IMR-90 (cell line): ENCODE measurements at regions not wholly inside any gene's neighbourhood (a gene's known extent, or its start where the extent isn't known, plus 50 kb on each side); places are given as distances from the start of the nearest gene placed in this dataset.

Source experiments
- ATAC-seq: fragments of 200-7000 bp; cut with Tn5 transposase; 2 replicates; pipeline ENCODE4 v1.9.1; 2020; ENCODE audit warnings: low read depth, mild to moderate bottlenecking, moderate library complexity
- BruUV-seq: library from RNA; stranded (reverse); fragments of 400-500 nt; replicated peaks from 2 replicates; lab custom pipeline; 2021; lab: Mats Ljungman, UMichigan
- CTCF ChIA-PET: fragments of 300-600 bp; formaldehyde crosslinking; extraction: SDS; loops from one replicate; lab custom pipeline; 2021; ENCODE audit warnings: antibody characterized with exemption; lab: Yijun Ruan, JAX
- POLR2A ChIA-PET: fragments of 300-600 bp; sonication (Branson Sonifier 250); formaldehyde crosslinking; loops from one replicate; lab custom pipeline; 2022; ENCODE audit warnings: antibody characterized with exemption; ENCODE audit not compliant: unreplicated experiment; lab: Charles Lee
- DNase-seq: peaks from one replicate; pipeline ENCODE4 v3.0.0; 2013
- H2AFZ ChIP-seq: replicated peaks from 2 replicates; pipeline ENCODE3; 2013; ENCODE audit warnings: low read length, mild to moderate bottlenecking; ENCODE audit not compliant: poor library complexity
- H2AK5ac ChIP-seq: 2 replicates; pipeline ENCODE4 v1.6.1; 2013; ENCODE audit warnings: low read depth, low read length, inconsistent platforms
- H2AK9ac ChIP-seq: replicated peaks from 2 replicates; pipeline ENCODE3; 2013; ENCODE audit warnings: mild to moderate bottlenecking, low read depth, low read length, moderate library complexity; ENCODE audit not compliant: poor library complexity
- H2BK120ac ChIP-seq: 2 replicates; pipeline ENCODE4 v1.6.1; 2013; ENCODE audit warnings: low read depth, low read length, inconsistent platforms
- H2BK15ac ChIP-seq: 3 replicates; pipeline ENCODE4 v1.6.1; 2013; ENCODE audit warnings: low read depth, low read length, inconsistent platforms
- H2BK20ac ChIP-seq: 2 replicates; pipeline ENCODE4 v1.6.1; 2013; ENCODE audit warnings: low read depth, mild to moderate bottlenecking, inconsistent platforms, low read length, moderate library complexity
- H2BK5ac ChIP-seq: 2 replicates; pipeline ENCODE4 v1.6.1; 2013; ENCODE audit warnings: mild to moderate bottlenecking, low read depth, low read length, inconsistent platforms; ENCODE audit not compliant: poor library complexity, severe bottlenecking
- H3K14ac ChIP-seq: replicated peaks from 2 replicates; pipeline ENCODE4 v1.6.1; 2013; ENCODE audit warnings: low read depth, low read length, inconsistent platforms
- H3K18ac ChIP-seq: 2 replicates; pipeline ENCODE4 v1.6.1; 2013; ENCODE audit warnings: low read depth, low read length, control low read depth
- H3K23ac ChIP-seq: 2 replicates; pipeline ENCODE4 v1.6.1; 2013; ENCODE audit warnings: low read depth, low read length, inconsistent platforms
- H3K27ac ChIP-seq: 2 replicates; pipeline ENCODE4 v1.5.1; 2013; ENCODE audit warnings: mild to moderate bottlenecking, control low read depth, low read length; ENCODE audit not compliant: insufficient read depth
- H3K27me3 ChIP-seq: 2 replicates; pipeline ENCODE4 v1.6.1; 2013; ENCODE audit warnings: low read length; ENCODE audit not compliant: control insufficient read depth, insufficient read depth
- H3K36me3 ChIP-seq: 2 replicates; pipeline ENCODE4 v1.6.1; 2013; ENCODE audit warnings: low read length, mixed read lengths; ENCODE audit not compliant: control insufficient read depth, insufficient read depth
- H3K4ac ChIP-seq: 2 replicates; pipeline ENCODE4 v1.6.1; 2013; ENCODE audit warnings: low read depth, low read length, inconsistent platforms
- H3K4me1 ChIP-seq: 2 replicates; pipeline ENCODE4 v1.6.1; 2013; ENCODE audit warnings: low read length, mixed read lengths; ENCODE audit not compliant: control insufficient read depth, insufficient read depth
- H3K4me2 ChIP-seq: 2 replicates; pipeline ENCODE4 v1.6.1; 2013; ENCODE audit warnings: low read depth, mild to moderate bottlenecking, control low read depth, low read length, moderate library complexity
- H3K4me3 ChIP-seq: 2 replicates; pipeline ENCODE4 v1.5.1; 2013; ENCODE audit warnings: low read depth, mild to moderate bottlenecking, control low read depth, low read length, moderate library complexity; ENCODE audit not compliant: insufficient read depth
- H3K56ac ChIP-seq: 2 replicates; pipeline ENCODE4 v1.6.1; 2013; ENCODE audit warnings: low read length, inconsistent platforms; ENCODE audit not compliant: insufficient read depth; ENCODE audit errors: extremely low read depth
- H3K79me1 ChIP-seq, 2 experiments: 2 replicates each; pipeline ENCODE4 v1.6.1; 2013; ENCODE audit warnings: low read length in 2 of 2, inconsistent platforms in 1 of 2, low read depth in 1 of 2
- H3K9ac ChIP-seq: 2 replicates; pipeline ENCODE4 v1.6.1; 2013; ENCODE audit warnings: low read depth, low read length, control low read depth
- H3K9me1 ChIP-seq: 2 replicates; pipeline ENCODE4 v1.6.1; 2013; ENCODE audit warnings: low read length, inconsistent platforms; ENCODE audit not compliant: insufficient read depth
- H3K9me3 ChIP-seq: 2 replicates; pipeline ENCODE4 v1.6.1; 2013; ENCODE audit warnings: low read length; ENCODE audit not compliant: control insufficient read depth, insufficient read depth
- H4K20me1 ChIP-seq: 2 replicates; pipeline ENCODE4 v1.6.1; 2013; ENCODE audit warnings: low read length, inconsistent platforms; ENCODE audit not compliant: insufficient read depth
- H4K5ac ChIP-seq: 2 replicates; pipeline ENCODE4 v1.6.1; 2013; ENCODE audit warnings: mild to moderate bottlenecking, low read depth, low read length, control low read depth
- H4K8ac ChIP-seq, 2 experiments: 2 replicates each; pipeline ENCODE4 v1.6.1; 2013; ENCODE audit warnings: low read depth in 2 of 2, low read length in 2 of 2, control low read depth in 1 of 2, inconsistent platforms in 1 of 2
- H4K91ac ChIP-seq: 2 replicates; pipeline ENCODE4 v1.6.1; 2013; ENCODE audit warnings: low read depth, low read length, inconsistent platforms; ENCODE audit not compliant: insufficient read depth
- BHLHE40 ChIP-seq: fragments of 150-350 bp; IDR thresholded peaks from 2 replicates; pipeline ENCODE4 v1.6.1; 2016; ENCODE audit warnings: mild to moderate bottlenecking, low read depth, low read length
- CEBPB ChIP-seq: IDR thresholded peaks from 2 replicates; pipeline ENCODE4 v1.6.1; 2012; ENCODE audit warnings: low read depth, low read length, improper control_type of control experiment
- CHD1 ChIP-seq: IDR thresholded peaks from 2 replicates; pipeline ENCODE4 v1.6.1; 2012; ENCODE audit warnings: low read depth, low read length, improper control_type of control experiment
- CTCF ChIP-seq: conservative IDR thresholded peaks from 2 replicates; pipeline ENCODE4 v1.5.1; 2012; ENCODE audit warnings: mild to moderate bottlenecking, low read depth, low read length, improper control_type of control experiment
- FOS ChIP-seq: fragments of 150-350 bp; IDR thresholded peaks from 2 replicates; pipeline ENCODE4 v1.6.1; 2016; ENCODE audit warnings: low read depth, low read length
- MAFK ChIP-seq: IDR thresholded peaks from 2 replicates; pipeline ENCODE4 v1.6.1; 2012; ENCODE audit warnings: low read depth, low read length, improper control_type of control experiment
- MAZ ChIP-seq: IDR thresholded peaks from 2 replicates; pipeline ENCODE4 v1.6.1; 2012; ENCODE audit warnings: low read depth, mild to moderate bottlenecking, low read length, improper control_type of control experiment, moderate library complexity, borderline replicate concordance
- MXI1 ChIP-seq: IDR thresholded peaks from 2 replicates; pipeline ENCODE4 v1.6.1; 2012; ENCODE audit warnings: low read depth, mild to moderate bottlenecking, low read length, moderate library complexity, borderline replicate concordance
- NFE2L2 ChIP-seq: fragments of 150-350 bp; IDR thresholded peaks from 2 replicates; pipeline ENCODE4 v1.6.1; 2016; ENCODE audit warnings: low read depth, mild to moderate bottlenecking, low read length
- POLR2A ChIP-seq: IDR thresholded peaks from 2 replicates; pipeline ENCODE4 v1.6.1; 2012; ENCODE audit warnings: mild to moderate bottlenecking, low read depth, low read length
- RAD21 ChIP-seq: IDR thresholded peaks from 2 replicates; pipeline ENCODE4 v1.6.1; 2012; ENCODE audit warnings: low read length, improper control_type of control experiment
- RCOR1 ChIP-seq: IDR thresholded peaks from 2 replicates; pipeline ENCODE4 v1.6.1; 2012; ENCODE audit warnings: mild to moderate bottlenecking, low read length, improper control_type of control experiment; ENCODE audit not compliant: insufficient replicate concordance
- SMC3 ChIP-seq: fragments of 150-350 bp; IDR thresholded peaks from 2 replicates; pipeline ENCODE4 v1.6.1; 2016; ENCODE audit warnings: low read depth, mild to moderate bottlenecking, antibody characterized with exemption, low read length, moderate library complexity
- USF2 ChIP-seq: fragments of 150-350 bp; IDR thresholded peaks from 2 replicates; pipeline ENCODE4 v1.6.1; 2017; ENCODE audit warnings: mild to moderate bottlenecking, antibody characterized with exemption, low read length, low read depth
- WGBS, 2 experiments: methylation state at CpG; one replicate each; pipeline versions ENCODE4 v1.1.5 to v1.1.7; 2013; ENCODE audit warnings: missing lambda C conversion rate in 2 of 2; ENCODE audit not compliant: insufficient read length in 1 of 2; ENCODE audit errors: extremely low coverage in 2 of 2; 5-methylcytosine and 5-hydroxymethylcytosine counted together
- dilution Hi-C: fragments of 300-500 bp; cut with HindIII; formaldehyde crosslinking; loops from one replicate; pipeline ENCODE4 v1.14.3; 2018; ENCODE audit warnings: low sequenced_read_pairs; ENCODE audit not compliant: unreplicated experiment
- in situ Hi-C: fragments of 300-500 bp; cut with MboI; formaldehyde crosslinking; loops from 3 replicates; pipeline ENCODE4 v1.14.3; 2019; ENCODE audit warnings: low sequenced_read_pairs, inconsistent platforms, mixed read lengths
- intact Hi-C: fragments of 100-400 bp; cut with micrococcal nuclease; formaldehyde crosslinking; loops from 2 replicates; pipeline ENCODE4 v1.10.0; 2022
- TF ChIP-seq, protein P1 (sequence below): fragments of 150-350 bp; IDR thresholded peaks from 2 replicates; pipeline ENCODE4 v1.6.1; 2016; ENCODE audit warnings: low read depth, mild to moderate bottlenecking, low read length, moderate library complexity, borderline replicate concordance

DNA sequence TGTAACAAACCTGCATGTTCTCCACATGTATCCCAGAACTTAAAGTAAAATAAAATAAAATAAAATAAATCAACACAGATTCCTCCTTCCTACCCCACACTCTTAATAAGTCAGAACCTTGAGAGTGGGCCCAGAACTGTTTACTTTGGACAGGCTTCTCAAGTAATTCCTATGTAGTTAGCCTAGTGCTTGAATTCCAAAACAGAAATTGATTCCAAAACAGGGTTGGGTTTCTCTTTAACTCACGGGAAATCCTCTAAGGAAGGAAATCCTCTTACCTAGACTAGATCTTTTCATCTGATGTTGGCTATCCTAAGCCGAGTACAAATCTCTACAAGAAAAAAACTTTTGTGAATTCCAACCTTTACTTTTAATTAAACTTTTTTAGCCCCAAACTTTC, 324.7 kb upstream of the C16orf82 start:
- Histone ChIP-seq H4K5ac (no peak overlapping the region), H4K20me1 (no peaks in the 10 kb centered on the region), H3K56ac (no peak overlapping the region), H3K14ac (no peak overlapping the region), H3K9ac (no peak overlapping the region), H3K27me3 (no peaks in the 10 kb centered on the region), H3K9me3 (no peaks in the 10 kb centered on the region; the same call in 1 of the 2 replicates), H3K4me1 (no peaks in the 10 kb centered on the region), H2BK20ac (no peak overlapping the region), H4K91ac (no peak overlapping the region), H2BK120ac (no peak overlapping the region), H3K4me2 (no peak overlapping the region), H3K4ac (no peak overlapping the region), H2AFZ (no peak overlapping the region), H3K23ac (no peak overlapping the region), H2AK5ac (no peak overlapping the region), H2AK9ac (no peak overlapping the region), H2BK5ac (no peak overlapping the region), H3K18ac (no peak overlapping the region), H3K27ac (no peak overlapping the region), H4K8ac (no peak overlapping the region), H3K79me1 (no peaks in the 10 kb centered on the region), H2BK15ac (no peak overlapping the region), H3K9me1 (no peaks in the 10 kb centered on the region), H3K36me3 (no peaks in the 10 kb centered on the region), H3K4me3 (no peak overlapping the region)
- DNase-seq, result no peak
- WGBS, 2 experiments, result 40% methylated on average over 1 of the region's 2 CpGs; no CpG with 5 or more reads in 1 of the 2 experiments
- dilution Hi-C loops, result no loop called here
- ChIA-PET POLR2A (no interaction called here), CTCF (no interaction called here)
- in situ Hi-C loops, result no loop called here
- intact Hi-C loops, result no loop called here
- no TSS peak for BruUV-seq
- no peak for ATAC-seq
- TF ChIP-seq RAD21 (no peak), MAZ (no peak), CTCF (no peak), BHLHE40 (no peak), RCOR1 (no peak), SMC3 (no peak), FOS (no peak), NFE2L2 (no peak), POLR2A (no peak), CEBPB (no peak), CHD1 (no peak), MAFK (no peak), USF2 (no peak), MXI1 (no peak)
- TF ChIP-seq, protein P1, sequence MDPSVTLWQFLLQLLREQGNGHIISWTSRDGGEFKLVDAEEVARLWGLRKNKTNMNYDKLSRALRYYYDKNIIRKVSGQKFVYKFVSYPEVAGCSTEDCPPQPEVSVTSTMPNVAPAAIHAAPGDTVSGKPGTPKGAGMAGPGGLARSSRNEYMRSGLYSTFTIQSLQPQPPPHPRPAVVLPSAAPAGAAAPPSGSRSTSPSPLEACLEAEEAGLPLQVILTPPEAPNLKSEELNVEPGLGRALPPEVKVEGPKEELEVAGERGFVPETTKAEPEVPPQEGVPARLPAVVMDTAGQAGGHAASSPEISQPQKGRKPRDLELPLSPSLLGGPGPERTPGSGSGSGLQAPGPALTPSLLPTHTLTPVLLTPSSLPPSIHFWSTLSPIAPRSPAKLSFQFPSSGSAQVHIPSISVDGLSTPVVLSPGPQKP, result no peak
